K562 (cell line): ENCODE measurements at regions not wholly inside any gene's neighbourhood (a gene's known extent, or its start where the extent isn't known, plus 50 kb on each side); places are given as distances from the start of the nearest gene placed in this dataset.

Experiments used
- ARHGAP35 ChIP-seq: fragments of 450-650 bp; IDR thresholded peaks from 2 replicates; pipeline ENCODE4 v1.6.1; 2018; ENCODE audit not compliant: partially characterized antibody
- BRD9 ChIP-seq: fragments of 450-650 bp; IDR thresholded peaks from 2 replicates; pipeline ENCODE4 v1.6.1; 2018; ENCODE audit warnings: low read depth; ENCODE audit not compliant: partially characterized antibody
- CC2D1A ChIP-seq: fragments of 450-650 bp; IDR thresholded peaks from 2 replicates; pipeline ENCODE4 v1.6.1; 2017; ENCODE audit warnings: mild to moderate bottlenecking
- CTBP1 ChIP-seq: fragments of 450-650 bp; IDR thresholded peaks from 2 replicates; pipeline ENCODE4 v1.6.1; 2016; ENCODE audit warnings: borderline replicate concordance
- FOS ChIP-seq: IDR thresholded peaks from 3 replicates; pipeline ENCODE4 v1.6.1; 2011; ENCODE audit not compliant: insufficient read length; ENCODE audit errors: extremely low read depth
- HDGF ChIP-seq: fragments of 450-650 bp; IDR thresholded peaks from 2 replicates; pipeline ENCODE4 v1.6.1; 2016
- IFI16 ChIP-seq: fragments of 250-450 bp; sonication (Bioruptor Pico); IDR thresholded peaks from 2 replicates; pipeline ENCODE4 v2.1.2; 2022; ENCODE audit warnings: mild to moderate bottlenecking, inconsistent platforms
- L3MBTL2 ChIP-seq: fragments of 450-650 bp; IDR thresholded peaks from 2 replicates; pipeline ENCODE4 v1.6.1; 2016; ENCODE audit warnings: mild to moderate bottlenecking, moderate library complexity
- MTA2 ChIP-seq: fragments of 450-650 bp; IDR thresholded peaks from 2 replicates; pipeline ENCODE4 v1.6.1; 2016; ENCODE audit warnings: low read depth
- NFIX ChIP-seq: fragments of 250-450 bp; sonication (Bioruptor Pico); IDR thresholded peaks from 2 replicates; pipeline ENCODE4 v1.4.0; 2020; ENCODE audit warnings: low read depth, mild to moderate bottlenecking, moderate library complexity
- POLR2G ChIP-seq: fragments of 200-400 bp; formaldehyde crosslinking; IDR thresholded peaks from 2 replicates; pipeline ENCODE4 v1.6.1; 2017; ENCODE audit warnings: low read depth, mild to moderate bottlenecking, antibody characterized with exemption, low read length, moderate library complexity
- POLR3G ChIP-seq: IDR thresholded peaks from 2 replicates; pipeline ENCODE4 v1.6.1; 2011; ENCODE audit not compliant: insufficient read length, insufficient replicate concordance; ENCODE audit errors: extremely low read depth
- PYGO2 ChIP-seq: fragments of 450-650 bp; IDR thresholded peaks from 2 replicates; pipeline ENCODE4 v1.6.1; 2016; ENCODE audit warnings: mild to moderate bottlenecking, missing genetic modification characterization, moderate library complexity, missing compliant biosample characterization
- RBM22 ChIP-seq: fragments of 200-400 bp; formaldehyde crosslinking; IDR thresholded peaks from 2 replicates; pipeline ENCODE4 v1.6.1; 2018; ENCODE audit warnings: low read length, low read depth; ENCODE audit not compliant: poor library complexity, severe bottlenecking
- SIN3A ChIP-seq, 2 experiments: fragments of 150-350 bp in 1 of 2; IDR thresholded peaks; 2 replicates each; pipeline ENCODE4 v1.6.1; 2011 to 2016; ENCODE audit warnings: borderline replicate concordance in 2 of 2, low read depth in 2 of 2, low read length in 2 of 2, mild to moderate bottlenecking in 2 of 2, moderate library complexity in 2 of 2; ENCODE audit not compliant: control insufficient read depth in 1 of 2
- SP2 ChIP-seq: IDR thresholded peaks from 2 replicates; pipeline ENCODE4 v1.6.1; 2011; ENCODE audit warnings: mild to moderate bottlenecking, low read depth, low read length, moderate library complexity; ENCODE audit not compliant: poor library complexity, severe bottlenecking; ENCODE audit errors: extremely low read depth
- SRSF1 ChIP-seq: fragments of 200-400 bp; formaldehyde crosslinking; IDR thresholded peaks from 2 replicates; pipeline ENCODE4 v1.6.1; 2017; ENCODE audit warnings: mild to moderate bottlenecking, low read depth, low read length, moderate library complexity
- TAF15 ChIP-seq: fragments of 200-400 bp; formaldehyde crosslinking; IDR thresholded peaks from 2 replicates; pipeline ENCODE4 v1.6.1; 2017; ENCODE audit warnings: mild to moderate bottlenecking, low read depth, low read length, moderate library complexity
- TCF3 ChIP-seq: sonication (generic); formaldehyde crosslinking; IDR thresholded peaks from 2 replicates; pipeline ENCODE4 v1.4.0; 2020; ENCODE audit warnings: mild to moderate bottlenecking, missing genetic modification reagents
- TFAM ChIP-seq: fragments of 250-450 bp; sonication (Bioruptor Pico); conservative IDR thresholded peaks from 2 replicates; pipeline ENCODE4 v1.5.0; 2021; ENCODE audit warnings: mild to moderate bottlenecking, moderate library complexity
- TSHZ1 ChIP-seq: fragments of 250-450 bp; sonication (Bioruptor Pico); IDR thresholded peaks from 2 replicates; pipeline ENCODE4 v1.4.0; 2020; ENCODE audit warnings: mild to moderate bottlenecking, moderate library complexity
- ZBTB7A ChIP-seq: IDR thresholded peaks from 2 replicates; pipeline ENCODE4 v1.6.1; 2011; ENCODE audit warnings: low read depth, mild to moderate bottlenecking, low read length, moderate library complexity, borderline replicate concordance; ENCODE audit not compliant: control insufficient read depth
- ZNF644 ChIP-seq: fragments of 200-800 bp; sonication (Bioruptor generic); IDR thresholded peaks from 2 replicates; pipeline ENCODE4 v1.6.1; 2016; ENCODE audit warnings: low read depth, missing genetic modification characterization, missing compliant biosample characterization
- TF ChIP-seq, protein P1 (sequence below), 2 experiments: fragments of 450-650 bp; IDR thresholded peaks; 2 replicates each; pipeline ENCODE4 v1.6.1; 2016

GRCh38 chr16:85557083-85557970 is 55.8 kb upstream of the GSE1 start (continued):
- TF ChIP-seq, protein P1, sequence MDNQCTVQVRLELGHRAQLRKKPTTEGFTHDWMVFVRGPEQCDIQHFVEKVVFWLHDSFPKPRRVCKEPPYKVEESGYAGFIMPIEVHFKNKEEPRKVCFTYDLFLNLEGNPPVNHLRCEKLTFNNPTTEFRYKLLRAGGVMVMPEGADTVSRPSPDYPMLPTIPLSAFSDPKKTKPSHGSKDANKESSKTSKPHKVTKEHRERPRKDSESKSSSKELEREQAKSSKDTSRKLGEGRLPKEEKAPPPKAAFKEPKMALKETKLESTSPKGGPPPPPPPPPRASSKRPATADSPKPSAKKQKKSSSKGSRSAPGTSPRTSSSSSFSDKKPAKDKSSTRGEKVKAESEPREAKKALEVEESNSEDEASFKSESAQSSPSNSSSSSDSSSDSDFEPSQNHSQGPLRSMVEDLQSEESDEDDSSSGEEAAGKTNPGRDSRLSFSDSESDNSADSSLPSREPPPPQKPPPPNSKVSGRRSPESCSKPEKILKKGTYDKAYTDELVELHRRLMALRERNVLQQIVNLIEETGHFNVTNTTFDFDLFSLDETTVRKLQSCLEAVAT (IDR thresholded peaks at IDR 0.05) = peak in 1 of 2 experiments; percentile 34; a peak in 3 of 4 replicates
- TF ChIP-seq SIN3A (IDR thresholded peaks at IDR 0.05; ENCODE audit: borderline replicate concordance in 2 of 2, control insufficient read depth in 1 of 2, low read depth in 2 of 2, low read length in 2 of 2) (peak; percentile 45 to 87; a peak in 2 of 4 replicates), POLR2G (peak; percentile 74), ARHGAP35 (no peak), HDGF (no peak), TFAM (no peak), NFIX (CRISPR knock-in tag) (no peak), TAF15 (no peak), CC2D1A (peak; percentile 67; the same call in 1 of the 2 replicates), SP2 (no peak), CTBP1 (no peak), TSHZ1 (CRISPR knock-in tag) (no peak), FOS (no peak), POLR3G (no peak), TCF3 (CRISPR knock-in tag) (no peak), SRSF1 (no peak), MTA2 (no peak), IFI16 (CRISPR knock-in tag) (no peak), ZNF644 (no peak), RBM22 (peak; percentile 70), L3MBTL2 (peak; percentile 26; the same call in 1 of the 2 replicates), ZBTB7A (peak; percentile 52; the same call in 1 of the 2 replicates), BRD9 (peak; percentile 43), PYGO2 (tag) (no peak)
